ENCODE measurements at regions not wholly inside any gene's neighbourhood (a gene's known extent, or its start where the extent isn't known, plus 50 kb on each side); places are given as distances from the start of the nearest gene placed in this dataset.
A peak's percentile ranks its signal among the peaks of the same experiment; 100 is the strongest.

- no peak for DNase-seq (ENCODE audit: low spot score)
- no peaks in the 10 kb centered on the region for H3K4me1 ChIP-seq (ENCODE audit: insufficient read depth, low read length, poor library complexity, severe bottlenecking)
- no peak overlapping the region for H3K27ac ChIP-seq (ENCODE audit: low read depth, low read length, poor library complexity, severe bottlenecking)
- H3K36me3 ChIP-seq (ENCODE audit: insufficient read depth, low read length, poor library complexity, severe bottlenecking), result no peaks in the 10 kb centered on the region
- H3K4me3 ChIP-seq (ENCODE audit: low read depth, low read length, poor library complexity, severe bottlenecking), result no peak overlapping the region
- no peaks in the 10 kb centered on the region for H3K9me3 ChIP-seq (ENCODE audit: low read depth, low read length, poor library complexity, severe bottlenecking)
- CTCF ChIA-PET, result no interaction called here
- POLR2A ChIA-PET (ENCODE audit: low non-redundant PET), result no interaction called here
- intact Hi-C loops (cut with micrococcal nuclease; ENCODE audit: unreplicated experiment), result no loop called here
- BruUV-seq (replicated peaks), result no TSS peak
- TF ChIP-seq EZH2 (IDR thresholded peaks at IDR 0.05; ENCODE audit: borderline replicate concordance, low read depth, low read length, poor library complexity, severe bottlenecking), result no peak
- no peak for TF ChIP-seq CTCF (conservative IDR thresholded peaks at IDR 0.05; ENCODE audit: low read depth, low read length)
- no peaks in the 10 kb centered on the region for H3K27me3 ChIP-seq (replicated peaks; ENCODE audit: insufficient read depth, low read depth, low read length, poor library complexity)
These were observed 63.7 kb upstream of the NLK start for GRCh38 chr17:27978689-27979175.

GRCh38 chr17:27980043-27980442 lies 62.4 kb upstream of the NLK start:
- H3K4me1 ChIP-seq (ENCODE audit: insufficient read depth, low read length, poor library complexity, severe bottlenecking), result peaks cover 8% of the 10 kb centered on the region

GRCh38 chr17:27981978-27982377 lies 60.5 kb upstream of the NLK start:
- Histone ChIP-seq H3K4me1 (ENCODE audit: insufficient read depth, low read length, poor library complexity, severe bottlenecking) (peaks cover 25% of the 10 kb centered on the region), H3K27ac (ENCODE audit: low read depth, low read length, poor library complexity, severe bottlenecking) (no peak overlapping the region)

More at GRCh38 chr17:27980043-27980442, 62.4 kb upstream of the NLK start:
- intact Hi-C loops (cut with micrococcal nuclease; ENCODE audit: unreplicated experiment), result no loop called here
- DNase-seq (ENCODE audit: low spot score), result peak; percentile 48
- no TSS peak for BruUV-seq (replicated peaks)
- no peaks in the 10 kb centered on the region for H3K27me3 ChIP-seq (replicated peaks; ENCODE audit: insufficient read depth, low read depth, low read length, poor library complexity)
- no peak for TF ChIP-seq CTCF (conservative IDR thresholded peaks at IDR 0.05; ENCODE audit: low read depth, low read length)
- no peak for TF ChIP-seq EZH2 (IDR thresholded peaks at IDR 0.05; ENCODE audit: borderline replicate concordance, low read depth, low read length, poor library complexity, severe bottlenecking)
- H3K36me3 ChIP-seq (ENCODE audit: insufficient read depth, low read length, poor library complexity, severe bottlenecking), result no peaks in the 10 kb centered on the region
- H3K4me3 ChIP-seq (ENCODE audit: low read depth, low read length, poor library complexity, severe bottlenecking), result no peak overlapping the region
- no peak overlapping the region for H3K27ac ChIP-seq (ENCODE audit: low read depth, low read length, poor library complexity, severe bottlenecking)
- ChIA-PET CTCF (no interaction called here), POLR2A (ENCODE audit: low non-redundant PET) (no interaction called here)
- H3K9me3 ChIP-seq (ENCODE audit: low read depth, low read length, poor library complexity, severe bottlenecking), result no peaks in the 10 kb centered on the region

More at GRCh38 chr17:27981978-27982377, 60.5 kb upstream of the NLK start:
- ChIA-PET POLR2A (ENCODE audit: low non-redundant PET) (no interaction called here), CTCF (no interaction called here)
- DNase-seq (ENCODE audit: low spot score), result no peak
- H3K27me3 ChIP-seq (replicated peaks; ENCODE audit: insufficient read depth, low read depth, low read length, poor library complexity), result no peaks in the 10 kb centered on the region
- H3K9me3 ChIP-seq (ENCODE audit: low read depth, low read length, poor library complexity, severe bottlenecking), result no peaks in the 10 kb centered on the region
- TF ChIP-seq EZH2 (IDR thresholded peaks at IDR 0.05; ENCODE audit: borderline replicate concordance, low read depth, low read length, poor library complexity, severe bottlenecking) (no peak), CTCF (conservative IDR thresholded peaks at IDR 0.05; ENCODE audit: low read depth, low read length) (no peak)
- no peak overlapping the region for H3K4me3 ChIP-seq (ENCODE audit: low read depth, low read length, poor library complexity, severe bottlenecking)
- BruUV-seq (replicated peaks), result no TSS peak
- no peaks in the 10 kb centered on the region for H3K36me3 ChIP-seq (ENCODE audit: insufficient read depth, low read length, poor library complexity, severe bottlenecking)
- intact Hi-C loops (cut with micrococcal nuclease; ENCODE audit: unreplicated experiment), result no loop called here
